ENCODE measurements at regions not wholly inside any gene's neighbourhood (a gene's known extent, or its start where the extent isn't known, plus 50 kb on each side); places are given as distances from the start of the nearest gene placed in this dataset.

GRCh38 chr16:86077243-86077940 is 178.4 kb downstream of the IRF8 start:
- TF ChIP-seq POLR2A (IDR thresholded peaks at IDR 0.05) (no peak), POLR2AphosphoS5 (IDR thresholded peaks at IDR 0.05) (no peak), EP300 (IDR thresholded peaks at IDR 0.05) (no peak)
- TF ChIP-seq, protein P1, sequence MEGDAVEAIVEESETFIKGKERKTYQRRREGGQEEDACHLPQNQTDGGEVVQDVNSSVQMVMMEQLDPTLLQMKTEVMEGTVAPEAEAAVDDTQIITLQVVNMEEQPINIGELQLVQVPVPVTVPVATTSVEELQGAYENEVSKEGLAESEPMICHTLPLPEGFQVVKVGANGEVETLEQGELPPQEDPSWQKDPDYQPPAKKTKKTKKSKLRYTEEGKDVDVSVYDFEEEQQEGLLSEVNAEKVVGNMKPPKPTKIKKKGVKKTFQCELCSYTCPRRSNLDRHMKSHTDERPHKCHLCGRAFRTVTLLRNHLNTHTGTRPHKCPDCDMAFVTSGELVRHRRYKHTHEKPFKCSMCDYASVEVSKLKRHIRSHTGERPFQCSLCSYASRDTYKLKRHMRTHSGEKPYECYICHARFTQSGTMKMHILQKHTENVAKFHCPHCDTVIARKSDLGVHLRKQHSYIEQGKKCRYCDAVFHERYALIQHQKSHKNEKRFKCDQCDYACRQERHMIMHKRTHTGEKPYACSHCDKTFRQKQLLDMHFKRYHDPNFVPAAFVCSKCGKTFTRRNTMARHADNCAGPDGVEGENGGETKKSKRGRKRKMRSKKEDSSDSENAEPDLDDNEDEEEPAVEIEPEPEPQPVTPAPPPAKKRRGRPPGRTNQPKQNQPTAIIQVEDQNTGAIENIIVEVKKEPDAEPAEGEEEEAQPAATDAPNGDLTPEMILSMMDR (IDR thresholded peaks at IDR 0.05): no peak

All from sigmoid colon (tissue), 4 donors.